H9 (cell line): ENCODE measurements at regions not wholly inside any gene's neighbourhood (a gene's known extent, or its start where the extent isn't known, plus 50 kb on each side); places are given as distances from the start of the nearest gene placed in this dataset.

Experiments
- DNase-seq: peaks from one replicate; pipeline ENCODE4 v3.0.0-alpha.2; 2017
- H2AFZ ChIP-seq: one replicate; pipeline ENCODE4 v1.6.1; 2013; ENCODE audit warnings: mild to moderate bottlenecking, low read length, control low read depth, moderate library complexity
- H2AK5ac ChIP-seq: 2 replicates; pipeline ENCODE4 v1.6.1; 2013; ENCODE audit warnings: low read length, control low read depth, mixed read lengths; ENCODE audit not compliant: insufficient read length
- H2BK120ac ChIP-seq: one replicate; pipeline ENCODE4 v1.6.1; 2013; ENCODE audit warnings: low read depth, mild to moderate bottlenecking, low read length, control low read depth, inconsistent platforms; ENCODE audit not compliant: poor library complexity, severe bottlenecking
- H2BK12ac ChIP-seq: 2 replicates; pipeline ENCODE4 v1.6.1; 2013; ENCODE audit warnings: low read length, control low read depth, mixed read lengths, low read depth; ENCODE audit not compliant: insufficient read length
- H2BK15ac ChIP-seq: 2 replicates; pipeline ENCODE4 v1.6.1; 2013; ENCODE audit warnings: low read depth, low read length, control low read depth
- H2BK20ac ChIP-seq: one replicate; pipeline ENCODE4 v1.6.1; 2013; ENCODE audit warnings: low read depth, mild to moderate bottlenecking, low read length, control low read depth, inconsistent platforms; ENCODE audit not compliant: poor library complexity, severe bottlenecking
- H2BK5ac ChIP-seq: 2 replicates; pipeline ENCODE4 v1.6.1; 2013; ENCODE audit warnings: low read length, control low read depth, mixed read lengths; ENCODE audit not compliant: insufficient read length
- H3K14ac ChIP-seq: 2 replicates; pipeline ENCODE4 v1.6.1; 2013; ENCODE audit warnings: low read length, control low read depth; ENCODE audit not compliant: insufficient read depth
- H3K18ac ChIP-seq: 2 replicates; pipeline ENCODE4 v1.6.1; 2013; ENCODE audit warnings: low read depth, mild to moderate bottlenecking, mixed read lengths, low read length, control low read depth; ENCODE audit not compliant: insufficient read length
- H3K23ac ChIP-seq: 2 replicates; pipeline ENCODE4 v1.6.1; 2013; ENCODE audit warnings: low read length, control low read depth, mixed read lengths, low read depth; ENCODE audit not compliant: insufficient read length
- H3K23me2 ChIP-seq: 2 replicates; pipeline ENCODE4 v1.6.1; 2013; ENCODE audit warnings: low read depth, mild to moderate bottlenecking, mixed read lengths, low read length, control low read depth; ENCODE audit not compliant: insufficient read length, poor library complexity, severe bottlenecking
- H3K27ac ChIP-seq: 2 replicates; pipeline ENCODE4 v1.5.1; 2013; ENCODE audit warnings: low read length, control low read depth, mixed read lengths, low read depth; ENCODE audit not compliant: insufficient read length
- H3K27me3 ChIP-seq: 2 replicates; pipeline ENCODE4 v1.6.1; 2013; ENCODE audit warnings: low read length, control low read depth, inconsistent platforms; ENCODE audit not compliant: insufficient read depth
- H3K4ac ChIP-seq: 2 replicates; pipeline ENCODE4 v1.6.1; 2013; ENCODE audit warnings: low read depth, mild to moderate bottlenecking, control low read depth, inconsistent platforms, low read length, moderate library complexity
- H3K4me1 ChIP-seq: 2 replicates; pipeline ENCODE4 v1.6.1; 2013; ENCODE audit warnings: low read length, control low read depth, inconsistent platforms; ENCODE audit not compliant: insufficient read depth
- H3K4me2 ChIP-seq: 2 replicates; pipeline ENCODE4 v1.6.1; 2013; ENCODE audit warnings: low read length, control low read depth, mixed read lengths; ENCODE audit not compliant: insufficient read length, insufficient read depth
- H3K56ac ChIP-seq: 2 replicates; pipeline ENCODE4 v1.6.1; 2013; ENCODE audit warnings: low read depth, mild to moderate bottlenecking, mixed read lengths, low read length, control low read depth; ENCODE audit not compliant: insufficient read length
- H3K79me1 ChIP-seq: 2 replicates; pipeline ENCODE4 v1.6.1; 2013; ENCODE audit warnings: low read depth, mild to moderate bottlenecking, moderate library complexity, low read length, control low read depth, inconsistent platforms; ENCODE audit not compliant: insufficient read depth, poor library complexity, severe bottlenecking
- H3K79me2 ChIP-seq: 2 replicates; pipeline ENCODE4 v1.6.1; 2013; ENCODE audit warnings: low read length, control low read depth, inconsistent platforms; ENCODE audit not compliant: insufficient read depth
- H3K9ac ChIP-seq: 2 replicates; pipeline ENCODE4 v1.6.1; 2013; ENCODE audit warnings: low read length, control low read depth, mixed read lengths; ENCODE audit not compliant: insufficient read length; ENCODE audit errors: extremely low read depth
- H3K9me3 ChIP-seq: one replicate; pipeline ENCODE4 v1.6.1; 2013; ENCODE audit warnings: low read depth, low read length, inconsistent platforms; ENCODE audit not compliant: control insufficient read depth
- H3T11ph ChIP-seq: one replicate; pipeline ENCODE4 v1.6.1; 2013; ENCODE audit warnings: mild to moderate bottlenecking, low read length, control low read depth, inconsistent platforms
- H4K20me1 ChIP-seq: one replicate; pipeline ENCODE4 v1.6.1; 2013; ENCODE audit not compliant: control insufficient read depth, insufficient read length, insufficient read depth
- H4K5ac ChIP-seq: 2 replicates; pipeline ENCODE4 v1.6.1; 2013; ENCODE audit warnings: low read depth, mild to moderate bottlenecking, mixed read lengths, low read length, control low read depth; ENCODE audit not compliant: insufficient read length
- H4K8ac ChIP-seq: replicated peaks from 2 replicates; pipeline ENCODE4 v1.6.1; 2013; ENCODE audit warnings: low read length, control low read depth, mixed read lengths, low read depth; ENCODE audit not compliant: insufficient read length
- H4K91ac ChIP-seq: 2 replicates; pipeline ENCODE4 v1.6.1; 2013; ENCODE audit warnings: low read depth, mild to moderate bottlenecking, moderate library complexity, mixed read lengths, low read length, control low read depth; ENCODE audit not compliant: insufficient read length
- H3K27ac Mint-ChIP-seq, 3 experiments: 2 replicates in 2 of 3; 3 replicates in 1 of 3; pipeline ENCODE4 v1.8.0; 2020 to 2021; ENCODE audit warnings: mixed read lengths in 3 of 3, mild to moderate bottlenecking in 1 of 3, moderate library complexity in 1 of 3
- H3K27me3 Mint-ChIP-seq: 2 replicates; pipeline ENCODE4 v1.8.0; 2021; ENCODE audit warnings: low read depth, mild to moderate bottlenecking, moderate library complexity, mixed read lengths
- H3K36me3 Mint-ChIP-seq, 3 experiments: 2 replicates in 2 of 3; 3 replicates in 1 of 3; pipeline ENCODE4 v1.8.0; 2020 to 2021; ENCODE audit warnings: low read depth in 3 of 3, mixed read lengths in 3 of 3; ENCODE audit not compliant: insufficient read depth in 1 of 3
- H3K4me1 Mint-ChIP-seq, 2 experiments: 2 replicates each; pipeline ENCODE4 v1.8.0; 2020; ENCODE audit warnings: mixed read lengths in 2 of 2
- H3K4me3 Mint-ChIP-seq, 2 experiments: 2 replicates in 1 of 2; 3 replicates in 1 of 2; pipeline ENCODE4 v1.8.0; 2020 to 2021; ENCODE audit warnings: mild to moderate bottlenecking in 2 of 2, mixed read lengths in 2 of 2, moderate library complexity in 1 of 2
- H3K9me3 Mint-ChIP-seq, 2 experiments: 2 replicates in 1 of 2; 3 replicates in 1 of 2; pipeline ENCODE4 v1.8.0; 2020; ENCODE audit warnings: mild to moderate bottlenecking in 2 of 2, mixed read lengths in 2 of 2, moderate library complexity in 1 of 2
- WGBS: extraction: QIAGEN DNeasy Blood & Tissue Kit; methylation state at CpG from one replicate; pipeline ENCODE4 v1.1.7; 2013; ENCODE audit warnings: missing lambda C conversion rate, low lambda C conversion rate, mixed read lengths; ENCODE audit not compliant: insufficient read length; ENCODE audit errors: extremely low coverage; 5-methylcytosine and 5-hydroxymethylcytosine counted together
- TF ChIP-seq, protein P1 (sequence below): fragments of 200-600 bp; sonication (generic); conservative IDR thresholded peaks from 3 replicates; pipeline ENCODE4 v1.8.0; 2021; ENCODE audit warnings: antibody characterized with exemption, mild to moderate bottlenecking

DNA sequence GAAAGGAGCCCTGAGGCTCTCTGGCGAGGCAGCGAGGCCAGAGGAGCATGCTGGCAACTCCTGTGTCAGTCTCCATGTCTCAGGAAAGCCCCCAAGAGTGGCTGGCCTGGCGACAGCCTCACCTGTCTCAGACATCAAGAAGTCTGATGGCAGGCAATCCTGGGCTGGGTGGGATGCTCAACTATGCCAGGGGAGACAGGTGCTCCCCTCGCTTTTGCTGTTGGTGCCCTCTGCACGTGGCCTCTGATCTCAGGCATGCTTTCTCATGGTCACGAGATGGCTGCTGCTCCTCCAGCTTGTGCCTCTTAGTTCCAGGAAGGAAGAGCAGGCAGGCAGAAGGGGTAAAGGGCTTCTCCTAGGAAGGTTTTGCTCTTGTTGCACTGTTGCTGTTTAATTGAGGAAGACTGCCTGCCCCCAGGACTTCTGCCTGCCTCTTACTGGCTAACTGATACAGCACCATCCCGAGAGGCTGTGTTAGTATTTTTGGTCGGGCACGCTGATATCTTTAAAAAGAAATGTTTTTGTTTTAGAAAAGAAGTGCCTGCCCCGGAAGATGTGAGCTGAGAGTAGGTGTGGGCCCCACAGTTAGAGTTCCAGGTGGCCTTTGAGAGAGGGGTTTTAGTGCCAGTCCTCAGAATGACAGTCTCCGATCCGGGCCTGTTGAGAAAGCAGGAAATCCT is 344.8 kb upstream of the HS6ST1 start:
- H2BK12ac ChIP-seq: no peak overlapping the region
- no peak overlapping the region for H4K5ac ChIP-seq
- no peak overlapping the region for H3K23ac ChIP-seq
- no peak overlapping the region for H3T11ph ChIP-seq
- no peaks in the 10 kb centered on the region for H3K9me3 ChIP-seq
- H4K20me1 ChIP-seq: no peaks in the 10 kb centered on the region
- TF ChIP-seq, protein P1, sequence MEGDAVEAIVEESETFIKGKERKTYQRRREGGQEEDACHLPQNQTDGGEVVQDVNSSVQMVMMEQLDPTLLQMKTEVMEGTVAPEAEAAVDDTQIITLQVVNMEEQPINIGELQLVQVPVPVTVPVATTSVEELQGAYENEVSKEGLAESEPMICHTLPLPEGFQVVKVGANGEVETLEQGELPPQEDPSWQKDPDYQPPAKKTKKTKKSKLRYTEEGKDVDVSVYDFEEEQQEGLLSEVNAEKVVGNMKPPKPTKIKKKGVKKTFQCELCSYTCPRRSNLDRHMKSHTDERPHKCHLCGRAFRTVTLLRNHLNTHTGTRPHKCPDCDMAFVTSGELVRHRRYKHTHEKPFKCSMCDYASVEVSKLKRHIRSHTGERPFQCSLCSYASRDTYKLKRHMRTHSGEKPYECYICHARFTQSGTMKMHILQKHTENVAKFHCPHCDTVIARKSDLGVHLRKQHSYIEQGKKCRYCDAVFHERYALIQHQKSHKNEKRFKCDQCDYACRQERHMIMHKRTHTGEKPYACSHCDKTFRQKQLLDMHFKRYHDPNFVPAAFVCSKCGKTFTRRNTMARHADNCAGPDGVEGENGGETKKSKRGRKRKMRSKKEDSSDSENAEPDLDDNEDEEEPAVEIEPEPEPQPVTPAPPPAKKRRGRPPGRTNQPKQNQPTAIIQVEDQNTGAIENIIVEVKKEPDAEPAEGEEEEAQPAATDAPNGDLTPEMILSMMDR: no peak
- no peak overlapping the region for H2BK120ac ChIP-seq
- H2AK5ac ChIP-seq: no peak overlapping the region
- H2BK15ac ChIP-seq: no peak overlapping the region
- H3K4me3 Mint-ChIP-seq: no peak overlapping the region; a peak in 1 of 5 replicates
- peaks cover 8% of the 10 kb centered on the region for H3K27me3 Mint-ChIP-seq
- H3K18ac ChIP-seq: no peak overlapping the region
- no peaks in the 10 kb centered on the region; a peak in 3 of 7 replicates for H3K36me3 Mint-ChIP-seq
- H3K23me2 ChIP-seq: no peaks in the 10 kb centered on the region
- no peak overlapping the region for H3K14ac ChIP-seq
- peaks cover 9 to 14% of the 10 kb centered on the region in 2 experiments for H3K4me1 Mint-ChIP-seq
- H3K4ac ChIP-seq: no peak overlapping the region
- H4K8ac ChIP-seq: no peak overlapping the region
- H3K79me1 ChIP-seq: no peaks in the 10 kb centered on the region
- no peaks in the 10 kb centered on the region for H3K9me3 Mint-ChIP-seq
- no peak overlapping the region for H3K27ac Mint-ChIP-seq
- no peak overlapping the region for H2BK5ac ChIP-seq
- no peak overlapping the region for H3K9ac ChIP-seq
- no peak overlapping the region for H2AFZ ChIP-seq
- H3K27me3 ChIP-seq: no peaks in the 10 kb centered on the region
- no CpG with 5 or more reads among the region's 12 CpGs for WGBS
- H3K4me2 ChIP-seq: no peak overlapping the region
- H3K4me1 ChIP-seq: peaks cover 2% of the 10 kb centered on the region; the same call in 1 of the 2 replicates
- no peak overlapping the region for H2BK20ac ChIP-seq
- no peak for DNase-seq
- H3K79me2 ChIP-seq: no peaks in the 10 kb centered on the region
- H4K91ac ChIP-seq: no peak overlapping the region
- no peak overlapping the region for H3K56ac ChIP-seq
- H3K27ac ChIP-seq: no peak overlapping the region
